ENCODE measurements at regions not wholly inside any gene's neighbourhood (a gene's known extent, or its start where the extent isn't known, plus 50 kb on each side); places are given as distances from the start of the nearest gene placed in this dataset.
"Not testable (repeated sequence)": the region's sequence is repeated elsewhere in the genome, so short reads cannot be mapped to it uniquely, and the experiment has no call there.

DNA sequence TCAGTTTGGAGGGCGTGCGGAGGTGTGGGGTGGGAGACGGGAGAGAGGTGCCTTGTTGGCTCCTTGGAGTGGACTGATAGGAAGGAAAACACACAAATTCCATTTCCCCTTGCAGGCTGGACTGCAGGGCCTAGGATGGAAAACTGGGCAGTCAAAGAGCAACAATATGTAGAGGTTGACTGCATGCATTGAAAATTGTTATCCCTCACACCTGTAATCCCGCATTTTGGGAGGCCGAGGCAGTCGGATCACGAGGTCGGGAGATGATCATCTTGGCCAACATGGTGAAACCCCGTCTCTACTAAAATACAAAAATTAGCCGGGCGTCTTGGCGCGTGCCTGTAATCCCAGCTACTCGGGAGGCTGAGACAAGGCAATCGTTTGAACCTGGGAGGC lies 128.2 kb downstream of the PPIAL4G start:
- DNase-seq = no peak

DNA sequence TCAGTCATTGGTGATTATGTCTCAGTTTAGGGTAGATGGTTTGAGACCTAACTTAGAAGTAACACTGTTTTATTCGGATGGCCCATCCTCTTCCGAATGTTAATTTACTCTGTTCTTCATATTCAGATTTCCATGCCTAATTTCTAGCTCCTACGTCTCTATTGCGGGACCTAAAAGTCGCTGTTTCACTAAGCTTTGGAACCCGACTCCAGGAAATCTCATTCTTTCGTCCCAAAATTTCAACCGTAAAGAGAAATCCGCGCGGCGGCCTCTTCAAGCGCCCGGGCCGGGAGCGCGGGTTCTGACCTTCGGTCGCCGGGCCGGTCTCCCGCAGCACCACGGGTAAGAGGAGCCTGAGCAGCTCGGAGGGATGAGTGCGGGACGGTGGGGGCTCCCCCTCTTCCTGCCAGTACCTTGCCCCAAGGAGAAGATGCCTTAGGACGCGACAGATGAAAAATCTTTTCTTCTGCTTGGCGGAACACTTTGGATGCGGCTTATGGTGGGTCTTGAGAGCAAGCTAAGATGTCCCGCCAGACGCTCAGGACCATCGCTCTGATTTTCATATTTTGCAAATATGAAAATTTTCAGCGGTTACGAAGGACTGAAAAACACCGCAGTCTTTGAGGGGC lies 128.7 kb downstream of the PPIAL4G start:
- no peak for DNase-seq

DNA sequence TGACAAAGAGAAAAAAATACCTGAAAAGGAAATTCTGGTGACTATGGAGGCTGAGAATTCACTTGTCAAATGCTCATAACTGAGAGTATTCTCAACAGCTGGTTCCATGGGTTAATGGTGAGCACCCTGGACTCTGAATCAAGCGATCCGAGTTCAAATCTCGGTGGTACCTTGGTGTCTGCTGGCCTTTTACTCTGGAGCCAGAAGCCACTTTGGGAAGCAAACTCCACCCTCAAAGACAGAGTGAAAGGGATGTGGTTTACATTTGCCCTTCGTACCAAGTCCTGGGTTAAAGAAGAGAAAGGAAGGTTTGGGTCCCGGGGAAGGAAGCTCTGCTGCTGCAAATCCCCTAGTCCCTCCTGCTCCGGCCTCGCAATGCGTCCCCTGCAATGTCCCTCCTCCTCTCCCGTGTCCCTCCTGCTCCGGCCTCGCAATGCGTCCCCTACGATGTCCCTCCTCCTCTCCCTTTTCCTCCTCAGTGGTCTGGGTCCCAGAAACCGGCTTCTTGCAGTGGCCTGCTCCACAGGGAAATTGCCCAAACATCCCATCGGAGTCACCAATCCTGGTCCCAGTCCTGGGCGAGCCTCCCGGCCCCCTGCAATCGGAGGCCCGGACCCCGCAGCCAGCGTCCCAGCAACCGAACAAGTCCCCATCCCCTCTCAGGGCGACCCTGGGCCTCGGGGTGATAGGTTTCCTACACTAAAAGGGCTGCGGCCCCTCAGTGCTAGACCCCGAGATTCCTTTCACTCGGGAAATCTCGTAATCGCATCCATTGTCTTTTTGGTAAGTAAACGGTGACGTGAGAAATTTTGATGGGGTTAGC lies 129.4 kb downstream of the PPIAL4G start:
- peak; percentile 69 for DNase-seq

DNA sequence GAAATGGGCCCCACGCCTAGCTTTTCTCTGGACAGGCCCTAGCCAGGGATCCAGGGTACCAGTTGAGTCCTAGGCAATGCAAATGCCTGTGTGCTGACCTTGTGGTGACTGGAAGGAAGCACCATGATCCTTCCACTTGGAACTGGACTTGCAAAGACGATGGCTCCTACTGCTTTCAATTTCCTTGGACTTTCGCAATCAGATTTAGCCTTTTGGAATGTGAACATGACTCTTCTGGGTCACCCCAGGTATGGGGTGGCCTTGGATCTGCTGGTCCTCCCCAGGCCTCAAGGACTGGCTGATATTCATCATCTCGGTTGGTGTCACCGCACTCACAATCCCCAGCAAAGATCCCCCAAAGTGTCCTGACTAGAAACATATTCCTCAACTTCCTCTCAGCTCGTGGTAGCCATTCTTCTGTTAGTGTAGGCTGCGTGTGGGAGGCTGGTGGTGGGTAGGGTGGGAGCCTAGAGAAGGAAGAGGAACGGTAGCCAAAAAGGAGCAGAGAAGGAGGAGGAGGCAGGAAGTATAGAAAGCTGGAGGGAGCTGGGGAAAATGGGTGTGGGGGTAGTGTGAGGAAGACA lies 130.5 kb downstream of the PPIAL4G start:
- DNase-seq = no peak

DNA sequence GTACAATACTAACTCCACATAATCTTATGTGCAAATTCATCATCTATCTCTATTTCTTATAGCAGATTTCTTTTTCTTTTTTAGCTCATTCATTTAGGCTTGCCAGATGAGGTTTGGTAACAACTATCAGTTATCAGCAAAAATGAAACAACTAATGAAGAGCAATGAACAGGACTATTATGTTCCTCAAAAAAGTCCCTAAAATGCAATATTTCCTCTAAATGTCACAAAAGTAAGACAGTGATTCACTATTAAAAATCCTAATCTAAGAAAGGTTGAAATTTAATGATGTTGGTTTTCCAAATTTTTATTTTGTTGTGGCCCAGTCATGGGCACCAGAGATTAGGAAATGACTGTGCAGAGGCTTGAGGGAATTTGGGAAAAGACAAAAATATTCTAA lies 135.3 kb downstream of the PPIAL4G start:
- DNase-seq = no peak

DNA sequence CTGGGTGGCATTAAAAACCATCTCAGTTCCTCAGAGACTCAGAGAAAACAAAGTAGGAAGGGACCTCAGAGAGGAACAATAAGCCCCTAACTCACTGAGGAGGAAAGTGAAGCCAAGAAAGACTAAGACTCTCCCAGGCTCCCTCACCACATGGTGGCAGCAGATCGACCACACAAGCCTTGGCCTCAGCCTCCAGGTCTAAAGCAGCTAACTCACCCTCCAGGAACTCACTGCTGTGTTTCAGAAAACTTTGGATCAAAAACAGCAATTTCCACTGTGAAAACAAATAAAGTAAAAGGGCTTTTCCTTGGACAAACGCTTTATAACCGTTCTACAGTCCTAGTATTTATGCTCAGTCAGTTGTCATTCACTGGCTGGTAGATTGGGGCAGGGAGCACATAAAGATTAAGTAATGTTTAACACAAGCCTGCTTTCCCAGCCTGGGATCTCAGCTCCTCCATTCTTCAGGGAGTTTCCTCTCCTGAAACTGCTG lies 137.4 kb downstream of the PPIAL4G start:
- DNase-seq = peak; percentile 8

DNA sequence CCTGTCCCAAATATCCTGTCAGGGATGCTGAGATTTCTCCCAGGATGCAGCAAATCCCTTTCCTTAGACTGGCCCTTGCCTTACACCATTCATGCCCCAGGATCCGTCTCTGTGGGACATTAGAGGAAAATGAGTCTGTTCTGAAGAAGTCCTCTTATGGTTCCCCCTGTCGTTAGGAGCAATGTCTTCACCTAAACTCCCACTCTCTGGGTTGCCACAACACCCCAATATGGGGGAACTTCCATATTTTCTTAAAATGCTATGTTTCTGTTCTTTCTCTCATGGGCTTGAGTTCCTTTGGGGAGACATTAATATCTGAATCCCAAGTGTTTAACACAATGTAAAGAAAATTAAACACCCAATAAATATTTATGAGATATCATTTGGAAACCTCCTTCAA lies 138.5 kb downstream of the PPIAL4G start:
- not testable (repeated sequence) for DNase-seq

DNA sequence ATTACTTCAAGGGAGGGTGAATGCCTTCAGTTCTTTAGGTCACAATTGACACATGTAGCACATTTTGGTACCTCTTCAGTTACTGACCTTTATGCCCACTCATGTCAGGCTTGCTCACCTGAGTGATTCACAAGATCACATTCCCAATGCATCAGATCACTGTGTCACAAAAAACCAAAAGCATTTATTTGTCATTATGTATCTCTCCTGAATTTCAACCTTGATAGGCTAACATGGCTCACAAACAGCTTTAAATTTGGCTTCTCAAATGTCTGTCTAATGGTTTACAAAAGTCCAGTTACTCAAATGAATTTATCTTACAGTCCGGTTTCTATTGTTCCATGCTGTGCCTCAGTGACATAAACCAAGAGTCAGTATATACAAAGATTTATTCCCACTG lies 141.4 kb downstream of the PPIAL4G start:
- DNase-seq = not testable (repeated sequence)

DNA sequence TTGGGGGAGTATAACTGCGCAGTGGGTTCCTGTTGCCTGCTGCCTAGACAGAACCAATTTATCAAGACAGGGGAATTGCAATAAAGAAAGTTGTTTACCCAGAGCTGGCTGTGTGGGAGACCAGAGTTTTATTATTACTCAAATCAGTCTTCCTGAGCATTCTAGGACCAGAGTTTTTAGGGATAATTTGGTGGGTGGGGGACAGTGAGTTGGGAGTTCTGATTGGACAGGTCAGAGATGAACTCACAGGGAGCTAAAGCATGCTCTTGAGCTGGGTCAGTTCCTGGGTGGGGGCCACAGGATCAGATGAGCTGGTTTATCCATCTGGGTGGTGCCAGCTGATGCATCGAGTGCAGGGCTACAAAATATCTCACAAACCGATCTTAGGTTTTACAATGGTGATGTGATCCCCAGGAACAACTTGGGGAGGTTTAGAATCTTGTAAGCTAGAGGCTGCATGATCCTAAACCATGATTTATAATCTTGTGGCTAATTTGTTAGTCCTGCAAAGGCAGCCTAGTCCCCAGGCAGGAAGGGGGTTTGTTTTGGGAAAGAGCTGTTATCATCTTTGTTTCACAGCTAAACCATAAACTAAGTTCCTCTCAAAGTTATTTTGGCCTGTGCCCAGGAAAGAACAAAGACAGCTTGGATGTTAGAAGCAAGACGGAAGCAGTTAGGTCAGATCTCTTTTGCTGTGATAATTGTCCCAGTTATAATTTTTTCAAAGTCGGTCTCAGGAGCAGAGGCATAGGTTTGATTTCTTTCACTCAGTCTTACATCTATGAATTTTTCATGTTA lies 146.8 kb downstream of the PPIAL4G start:
- not testable (repeated sequence) for DNase-seq

DNA sequence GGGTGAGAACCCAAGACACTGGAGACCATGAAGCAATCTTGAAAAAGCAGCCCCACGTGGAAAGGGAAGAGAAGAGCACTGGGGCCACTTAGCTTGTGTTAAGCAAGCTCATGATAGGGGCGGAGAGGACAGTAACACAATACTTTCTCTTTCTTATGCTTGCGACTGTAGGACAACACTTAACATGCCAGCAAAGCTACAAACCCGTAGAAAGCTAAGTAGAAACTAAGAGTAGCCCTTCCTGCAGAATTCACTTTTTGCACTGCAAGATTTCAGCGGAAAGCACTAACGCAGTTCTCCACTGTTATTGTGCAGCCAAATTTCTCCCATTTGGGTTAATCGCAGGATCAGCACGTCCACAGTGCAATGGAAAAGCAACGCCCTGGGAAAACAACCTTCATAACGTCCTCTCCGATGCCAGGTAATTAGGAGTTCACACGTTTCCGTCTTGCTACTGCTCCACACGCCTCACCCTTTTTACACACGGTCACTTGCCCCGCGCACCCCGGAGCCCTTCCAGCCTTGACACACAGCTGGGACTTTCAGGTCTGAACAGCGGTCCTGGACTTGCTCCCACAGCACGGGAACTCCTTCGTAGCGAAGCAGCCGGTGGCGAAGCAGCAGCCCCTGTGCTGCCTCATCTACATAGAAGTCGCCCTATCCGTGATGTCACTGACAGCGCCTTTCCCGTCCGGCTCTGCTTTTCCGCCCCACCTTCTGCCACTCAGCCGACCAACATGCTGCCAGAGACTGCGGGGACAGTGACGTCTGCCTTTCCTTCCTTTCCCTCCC lies 148.6 kb downstream of the PPIAL4G start:
- peak; percentile 79 for DNase-seq

DNA sequence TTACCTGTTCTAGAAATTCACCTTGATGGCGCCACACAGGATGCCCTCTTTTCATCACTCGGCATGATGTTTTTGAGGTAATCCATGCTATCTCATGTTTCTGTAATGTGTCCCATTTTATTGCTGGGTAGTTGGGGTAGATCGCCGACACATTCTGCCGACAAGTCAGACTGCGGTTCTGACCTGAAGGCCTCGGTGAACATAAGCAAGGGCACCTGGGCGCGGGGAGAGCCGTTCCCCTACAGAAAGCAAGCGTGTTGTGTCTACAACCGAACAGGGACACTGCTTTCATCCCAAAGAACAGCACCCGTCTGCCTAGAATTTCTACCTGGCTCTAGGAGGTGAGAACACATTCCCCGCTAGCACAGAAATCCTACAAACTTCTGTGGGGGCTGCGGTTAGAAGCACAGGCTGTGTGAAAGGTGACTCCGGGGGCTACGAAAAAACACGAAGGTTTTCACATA lies 149.2 kb downstream of the PPIAL4G start:
- no peak for DNase-seq

DNA sequence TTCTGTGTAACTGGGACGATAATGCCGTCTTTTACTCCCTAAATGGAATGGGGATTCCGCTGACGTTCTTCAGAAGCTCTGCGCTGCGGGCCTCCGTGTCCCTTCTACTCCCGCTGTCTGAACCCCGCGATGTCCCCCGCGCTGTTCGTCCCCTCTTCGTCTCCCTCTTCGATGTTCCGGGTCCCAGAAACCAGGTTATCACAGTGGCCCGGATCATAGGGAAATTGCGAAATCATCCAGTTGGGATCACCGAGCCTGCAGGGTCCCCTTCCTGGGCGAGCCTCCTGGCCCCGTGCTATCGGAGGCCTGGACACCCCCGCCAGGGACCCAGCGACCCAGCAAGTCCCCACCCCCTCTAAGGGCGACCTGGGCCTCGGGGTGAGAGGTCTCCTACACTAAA lies 154.2 kb downstream of the PPIAL4G start:
- DNase-seq = no peak

DNA sequence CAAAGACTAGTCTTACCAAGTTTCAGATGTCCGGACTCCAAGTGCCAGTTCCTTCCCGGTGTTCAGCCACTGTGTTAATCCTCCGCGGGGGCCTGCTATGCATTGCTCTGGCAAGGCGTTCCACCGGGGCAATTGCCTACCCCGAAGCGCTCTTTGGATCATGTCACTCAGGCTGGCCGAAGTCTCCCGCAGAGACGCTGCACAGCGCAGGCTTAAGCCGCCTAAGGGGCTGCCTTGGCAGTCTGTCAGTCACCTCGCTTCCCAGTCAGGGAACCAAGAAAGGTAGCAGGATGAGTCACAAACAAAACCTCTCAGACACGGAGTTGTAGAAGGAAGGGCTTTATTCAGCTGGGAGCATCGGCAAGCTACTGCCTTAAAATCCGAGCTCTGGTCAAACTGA lies 158.1 kb downstream of the PPIAL4G start:
- DNase-seq = not testable (repeated sequence)

DNA sequence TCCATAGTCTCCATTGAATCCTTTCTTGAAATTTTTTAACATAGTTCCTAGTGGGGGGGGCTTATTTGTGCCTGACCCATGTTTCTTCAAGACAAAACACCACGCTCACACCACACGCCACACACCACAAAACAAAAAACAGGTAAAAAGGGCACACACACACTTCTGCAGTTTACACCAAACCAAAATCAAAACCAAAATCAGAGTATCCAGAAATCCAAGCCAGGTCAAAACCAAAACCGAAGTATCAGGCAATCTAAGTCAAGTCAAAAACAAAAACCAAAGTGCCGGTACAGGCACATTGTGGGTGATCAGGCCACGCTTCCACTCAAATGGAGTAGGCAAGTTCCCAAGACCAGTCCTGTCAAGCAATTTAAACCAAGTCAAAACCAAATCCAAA lies 158.6 kb downstream of the PPIAL4G start:
- not testable (repeated sequence) for DNase-seq

DNA sequence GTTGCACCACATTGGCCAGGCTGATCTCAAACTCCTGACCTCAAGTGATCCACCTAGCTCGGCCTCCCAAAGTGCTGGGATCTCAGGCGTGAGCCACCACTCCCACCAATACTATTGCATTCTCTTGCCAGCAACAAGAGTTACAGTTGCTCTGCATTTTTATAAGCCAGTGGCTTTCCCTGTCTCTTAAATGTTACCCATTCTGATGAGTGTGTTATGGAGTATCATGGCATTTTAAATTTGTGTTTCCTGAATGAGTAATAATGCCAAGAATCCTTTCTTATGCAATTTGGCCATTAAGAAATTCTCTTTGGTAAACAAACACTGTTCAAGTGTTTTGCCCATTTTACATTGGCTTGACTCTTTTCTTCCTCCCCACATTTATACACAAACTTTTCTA lies 163.0 kb downstream of the PPIAL4G start:
- not testable (repeated sequence) for DNase-seq

DNA sequence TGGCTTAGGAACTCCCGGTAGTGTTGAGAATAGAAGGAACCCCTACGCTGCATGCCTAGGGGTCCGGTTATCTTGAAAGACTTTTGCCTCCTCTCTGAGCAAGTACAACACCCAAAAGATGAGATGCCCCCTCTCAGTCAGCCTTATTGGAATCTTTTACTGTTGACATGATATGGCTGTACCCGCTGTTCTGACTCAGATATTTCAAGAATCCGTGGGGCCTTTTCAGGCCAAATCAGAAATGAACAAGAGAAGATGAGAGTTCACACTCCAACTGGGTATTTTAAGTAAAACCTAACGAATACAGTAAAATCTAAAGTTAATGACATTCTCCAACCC lies 164.2 kb downstream of the PPIAL4G start:
- DNase-seq = no peak

DNA sequence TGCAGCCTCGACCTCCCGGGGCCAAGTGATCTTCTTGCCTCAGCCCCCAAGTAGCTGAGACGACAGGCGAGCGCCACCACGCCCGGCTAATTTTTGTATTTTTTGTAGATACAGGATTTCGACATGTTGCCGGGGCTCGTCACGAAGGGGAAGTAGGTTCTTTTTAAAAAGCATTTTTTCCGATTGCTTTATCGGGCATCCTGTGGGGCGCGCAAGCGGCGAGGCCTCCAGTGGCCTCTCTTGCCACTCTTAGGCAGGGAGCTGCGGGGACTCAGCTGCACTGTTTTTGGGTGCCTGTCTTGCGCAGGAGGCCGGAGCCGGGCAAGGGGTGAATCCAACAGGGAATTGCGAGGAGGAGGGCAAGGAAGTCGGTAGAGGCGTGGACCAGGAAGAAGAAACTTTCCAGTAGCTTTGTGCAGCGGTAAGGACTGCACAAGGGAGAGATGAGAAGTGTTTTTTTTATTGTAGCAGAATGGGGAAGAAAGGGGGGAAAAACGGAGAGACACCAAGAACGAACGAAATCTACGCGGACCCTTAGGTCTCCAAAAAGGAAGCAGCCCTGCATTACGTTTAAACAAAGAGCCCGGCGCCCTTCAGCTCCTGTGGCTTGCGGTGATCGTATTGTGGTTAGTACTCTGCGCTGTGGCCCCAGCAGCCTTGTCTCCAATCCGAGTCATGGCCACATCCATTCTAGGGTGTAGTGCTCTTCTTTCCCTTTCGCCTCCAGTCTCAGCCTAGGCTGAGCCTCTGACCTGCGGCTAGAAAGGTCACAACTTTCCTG lies 164.8 kb downstream of the PPIAL4G start:
- no peak for DNase-seq

DNA sequence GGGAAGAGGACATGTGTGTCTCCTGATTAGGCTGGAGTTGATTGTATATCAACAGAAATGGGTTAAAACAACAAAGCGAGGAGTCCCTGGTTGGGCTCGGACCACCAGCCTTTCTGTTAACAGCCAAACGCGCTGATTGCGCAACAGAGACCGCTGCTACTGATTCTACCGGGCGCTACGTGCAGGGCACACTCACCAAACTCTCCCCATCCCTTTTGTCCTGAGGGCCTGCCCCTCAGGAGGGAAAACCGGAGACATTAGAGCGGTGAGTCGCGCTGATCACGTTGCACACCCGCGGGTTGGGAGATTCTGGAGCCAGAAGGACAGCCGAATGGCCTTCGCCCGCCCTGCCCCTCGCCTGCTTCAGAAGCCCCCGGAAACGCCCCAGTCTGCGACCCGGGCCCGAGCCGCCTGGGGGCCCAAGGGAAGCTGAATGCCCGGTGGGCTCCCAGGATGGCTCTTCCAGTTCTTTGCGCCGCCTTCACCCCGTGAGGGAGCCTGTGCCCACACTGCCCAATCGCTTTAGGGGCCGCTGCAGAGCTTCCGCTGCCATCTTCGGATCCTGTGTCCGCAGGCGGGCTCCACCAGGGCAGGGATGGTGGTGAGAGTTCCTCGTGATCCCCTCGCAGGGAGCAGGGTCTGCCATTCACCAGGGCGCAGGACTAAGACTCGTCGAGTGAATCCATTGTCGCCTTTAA lies 165.4 kb upstream of the NBPF11 start:
- DNase-seq = no peak

DNA sequence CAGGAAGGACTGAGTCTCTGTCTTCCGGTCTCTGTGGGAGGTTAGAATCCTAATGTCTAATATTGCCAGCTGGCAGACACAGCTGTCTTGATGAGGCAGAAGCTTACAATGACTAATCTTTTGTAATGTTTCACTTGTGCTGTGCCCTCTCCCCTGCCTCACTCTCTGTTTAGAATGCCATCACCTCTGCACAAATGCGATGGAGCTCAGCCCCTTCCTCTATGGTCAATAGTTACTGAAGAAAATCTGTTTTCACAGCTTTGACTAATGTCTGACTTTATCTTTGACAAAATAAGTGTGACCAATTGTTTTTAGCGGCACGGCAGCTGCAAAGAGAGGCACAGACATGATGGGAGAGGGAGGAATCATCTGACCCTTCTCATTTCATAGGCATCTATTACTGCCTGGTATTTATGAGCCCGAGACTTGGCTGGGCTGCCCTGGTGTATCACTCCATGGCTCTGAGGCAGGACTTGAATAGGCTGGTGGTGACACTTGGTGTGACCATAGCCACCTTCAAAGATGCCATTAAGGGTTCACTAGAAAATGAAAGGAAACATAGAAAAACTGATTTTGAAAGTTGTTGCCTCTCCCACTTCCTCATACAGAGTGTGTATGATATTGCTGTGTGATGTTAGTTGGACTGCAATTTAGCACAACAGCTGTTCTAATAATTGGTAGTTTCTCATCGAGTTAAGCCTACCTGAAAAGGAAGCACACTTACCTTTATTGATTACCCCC lies 163.2 kb upstream of the NBPF11 start:
- DNase-seq = no peak

DNA sequence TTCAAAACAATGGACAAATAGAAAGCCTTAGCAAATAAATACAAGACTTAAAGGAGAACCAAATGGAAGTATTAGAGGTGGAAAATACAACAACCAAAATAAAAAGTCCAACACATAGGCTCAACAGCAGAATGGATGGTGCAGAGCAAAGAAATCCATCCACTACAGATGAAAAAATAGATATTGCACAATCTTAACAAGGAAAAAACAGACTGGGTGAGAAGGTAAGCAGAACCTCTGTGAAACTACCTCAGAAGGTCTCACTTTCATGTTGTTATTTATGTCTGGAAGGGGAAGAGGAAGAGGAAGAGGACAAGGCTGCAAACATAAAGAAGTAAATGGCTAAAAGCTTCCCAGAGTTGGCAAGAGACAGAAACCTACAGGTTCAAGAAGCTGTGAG lies 158.7 kb upstream of the NBPF11 start:
- DNase-seq = no peak

Data from NCI-H69 (cell line).